B cell (primary cell): ENCODE measurements at regions not wholly inside any gene's neighbourhood (a gene's known extent, or its start where the extent isn't known, plus 50 kb on each side); places are given as distances from the start of the nearest gene placed in this dataset.

Experiments
- ATAC-seq: fragments of 200-7000 bp; cut with Tn5 transposase; one replicate; pipeline ENCODE4 v1.10.0; 2021; ENCODE audit warnings: low read depth, mild to moderate bottlenecking, moderate number of reproducible peaks, moderate library complexity
- CTCF ChIA-PET: fragments of 350-600 bp; sonication (Branson Sonifier 250); formaldehyde crosslinking; loops from one replicate; lab custom pipeline; 2021; ENCODE audit warnings: antibody characterized with exemption, inconsistent platforms; lab: Charles Lee
- POLR2A ChIA-PET: fragments of 350-600 bp; sonication (Branson Sonifier 250); formaldehyde crosslinking; loops from one replicate; lab custom pipeline; 2021; ENCODE audit warnings: antibody characterized with exemption; lab: Charles Lee
- DNase-seq: peaks from one replicate; pipeline ENCODE4 v3.0.0; 2013
- H2AFZ ChIP-seq: 2 replicates; pipeline ENCODE4 v1.6.1; 2012; ENCODE audit warnings: mild to moderate bottlenecking, low read depth, low read length; ENCODE audit not compliant: insufficient read depth, poor library complexity, severe bottlenecking
- H3K27ac ChIP-seq, 2 donors: 1 replicate in 1 of 2; 2 replicates in 1 of 2; pipeline ENCODE4 v1.5.1; 2012 to 2013; ENCODE audit warnings: low read length in 2 of 2, mild to moderate bottlenecking in 2 of 2, moderate library complexity in 1 of 2
- H3K27me3 ChIP-seq, 4 experiments: fragments of 200-600 bp in 1 of 4; sonication (generic) in 1 of 4; replicated peaks in 1 of 4; 1 replicate in 2 of 4; 2 replicates in 2 of 4; pipeline versions ENCODE4 v1.6.1 to v1.7.0; 2013 to 2016; ENCODE audit warnings: low read length in 3 of 4, mild to moderate bottlenecking in 2 of 4, mixed read lengths in 1 of 4, moderate library complexity in 1 of 4; ENCODE audit not compliant: insufficient read depth in 4 of 4, control insufficient read depth in 3 of 4; ENCODE audit errors: control extremely low read depth in 1 of 4
- H3K36me3 ChIP-seq, 2 experiments: replicated peaks in 1 of 2; 1 replicate in 1 of 2; 2 replicates in 1 of 2; pipeline versions ENCODE4 v1.6.1 to v1.7.1; 2013; ENCODE audit warnings: low read length in 1 of 2; ENCODE audit not compliant: insufficient read depth in 2 of 2, control insufficient read depth in 1 of 2; ENCODE audit errors: control extremely low read depth in 1 of 2, extremely low read depth in 1 of 2
- H3K4me1 ChIP-seq, 2 donors: fragments of 200-600 bp in 1 of 2; sonication (generic) in 1 of 2; 1 replicate in 1 of 2; 2 replicates in 1 of 2; pipeline versions ENCODE4 v1.5.1 to v1.6.1; 2013 to 2017; ENCODE audit warnings: low read length in 2 of 2; ENCODE audit not compliant: control insufficient read depth in 2 of 2, insufficient read depth in 2 of 2
- H3K4me2 ChIP-seq: replicated peaks from 2 replicates; pipeline ENCODE3; 2012; ENCODE audit warnings: mild to moderate bottlenecking, low read depth, low read length; ENCODE audit not compliant: poor library complexity, severe bottlenecking
- H3K4me3 ChIP-seq, 5 experiments: fragments of 200-600 bp in 1 of 5; sonication (generic) in 1 of 5; 1 replicate in 3 of 5; 2 replicates in 2 of 5; pipeline versions ENCODE4 v1.5.1 to v1.7.0; 2011 to 2016; ENCODE audit warnings: low read length in 4 of 5, mild to moderate bottlenecking in 4 of 5, low read depth in 2 of 5, control low read depth in 1 of 5, moderate library complexity in 1 of 5; ENCODE audit not compliant: insufficient read depth in 1 of 5; ENCODE audit errors: control extremely low read depth in 1 of 5, extremely low read depth in 1 of 5
- H3K79me2 ChIP-seq: fragments of 200-600 bp; sonication (generic); one replicate; pipeline ENCODE4 v1.6.0; 2016; ENCODE audit warnings: low read length; ENCODE audit not compliant: control insufficient read depth, insufficient read depth
- H3K9ac ChIP-seq: fragments of 200-600 bp; sonication (generic); 2 replicates; pipeline ENCODE4 v1.6.1; 2017; ENCODE audit warnings: mild to moderate bottlenecking, low read length, moderate library complexity
- H3K9me3 ChIP-seq, 3 donors: one replicate each; pipeline versions ENCODE4 v1.6.1 to v1.7.1; 2013; ENCODE audit warnings: low read length in 2 of 3; ENCODE audit not compliant: control insufficient read depth in 2 of 3, insufficient read depth in 1 of 3; ENCODE audit errors: control extremely low read depth in 1 of 3
- H4K20me1 ChIP-seq: 2 replicates; pipeline ENCODE4 v1.6.0; 2012; ENCODE audit warnings: mild to moderate bottlenecking, low read length; ENCODE audit not compliant: insufficient read depth, control insufficient read depth, poor library complexity, severe bottlenecking
- H3K27ac Mint-ChIP-seq: one replicate; pipeline ENCODE4 v1.8.0; 2021; ENCODE audit warnings: mixed read lengths
- H3K27me3 Mint-ChIP-seq: one replicate; pipeline ENCODE4 v1.8.0; 2021; ENCODE audit warnings: mixed read lengths
- H3K4me1 Mint-ChIP-seq: one replicate; pipeline ENCODE4 v1.8.0; 2021; ENCODE audit warnings: mixed read lengths
- H3K4me3 Mint-ChIP-seq: one replicate; pipeline ENCODE4 v1.8.0; 2021; ENCODE audit warnings: mixed read lengths
- H3K9me3 Mint-ChIP-seq: one replicate; pipeline ENCODE4 v1.8.0; 2022; ENCODE audit warnings: mixed read lengths; ENCODE audit not compliant: insufficient read depth
- CTCF ChIP-seq: fragments of 200-600 bp; IDR thresholded peaks from one replicate; pipeline ENCODE4 v1.8.0; 2022; ENCODE audit warnings: antibody characterized with exemption, mild to moderate bottlenecking
- EZH2 ChIP-seq: IDR thresholded peaks from 2 replicates; pipeline ENCODE4 v1.6.1; 2012; ENCODE audit warnings: borderline replicate concordance, low read depth, mild to moderate bottlenecking, moderate library complexity, low read length; ENCODE audit not compliant: insufficient read depth, poor library complexity, severe bottlenecking
- WGBS: methylation state at CpG from one replicate; pipeline ENCODE4 v1.1.5; 2013; ENCODE audit warnings: missing lambda C conversion rate; ENCODE audit not compliant: insufficient coverage; 5-methylcytosine and 5-hydroxymethylcytosine counted together
- intact Hi-C: fragments of 100-400 bp; cut with micrococcal nuclease; formaldehyde crosslinking; loops from one replicate; pipeline ENCODE4 v1.10.0; 2022

- no peak for ATAC-seq
- no peak for DNase-seq
- WGBS = no CpG with 5 or more reads among the region's 2 CpGs
- no peak overlapping the region for H3K4me2 ChIP-seq
- no peaks in the 10 kb centered on the region for H3K27me3 ChIP-seq
- ChIA-PET POLR2A (no interaction called here), CTCF (interaction anchor here (2.8 kb wide), 1 partner anchor 11 kb away, joined by 14 read pairs; no protein-coding TSS in a partner anchor)
- no peaks in the 10 kb centered on the region for H4K20me1 ChIP-seq
- intact Hi-C loops = no loop called here
- no peak overlapping the region for H3K27ac ChIP-seq
- H3K9me3 Mint-ChIP-seq = peaks cover 3% of the 10 kb centered on the region
- no peaks in the 10 kb centered on the region for H3K79me2 ChIP-seq
- H3K27me3 Mint-ChIP-seq = no peaks in the 10 kb centered on the region
- no peak overlapping the region for H3K27ac Mint-ChIP-seq
- no peak for TF ChIP-seq EZH2
- no peak for TF ChIP-seq CTCF
- no peak overlapping the region for H3K4me3 Mint-ChIP-seq
- H2AFZ ChIP-seq = no peak overlapping the region
- no peak overlapping the region for H3K9ac ChIP-seq
- H3K36me3 ChIP-seq = peaks cover 0 to 6% of the 10 kb centered on the region in 2 experiments
- H3K4me1 Mint-ChIP-seq = no peaks in the 10 kb centered on the region
- no peak overlapping the region for H3K4me3 ChIP-seq
- no peaks in the 10 kb centered on the region for H3K4me1 ChIP-seq
- peaks cover 0 to 3% (median 0%) of the 10 kb centered on the region in 3 donors for H3K9me3 ChIP-seq
Observed at GRCh38 chr4:123090886-123091285, 168.5 kb upstream of the NUDT6 start.

GRCh38 chr4:123092586-123092985 lies 170.2 kb upstream of the NUDT6 start:
- CTCF ChIA-PET = interaction anchor here (2.8 kb wide), 1 partner anchor 10 kb away, joined by 14 read pairs; no protein-coding TSS in a partner anchor
- no peaks in the 10 kb centered on the region for H4K20me1 ChIP-seq

More at GRCh38 chr4:123092586-123092985, 170.2 kb upstream of the NUDT6 start:
- Histone ChIP-seq H3K4me1 (no peaks in the 10 kb centered on the region), H3K9me3 (peaks cover 0 to 3% (median 0%) of the 10 kb centered on the region in 3 donors), H2AFZ (no peak overlapping the region), H3K9ac (no peak overlapping the region), H3K27me3 (no peaks in the 10 kb centered on the region), H3K4me3 (no peak overlapping the region), H3K79me2 (no peaks in the 10 kb centered on the region), H3K4me2 (no peak overlapping the region), H3K36me3 (peaks cover 0 to 6% of the 10 kb centered on the region in 2 experiments), H3K27ac (no peak overlapping the region)
- Mint-ChIP-seq H3K4me3 (no peak overlapping the region), H3K27ac (no peak overlapping the region), H3K27me3 (no peaks in the 10 kb centered on the region), H3K9me3 (no peaks in the 10 kb centered on the region), H3K4me1 (no peaks in the 10 kb centered on the region)
- intact Hi-C loops = no loop called here
- no peak for ATAC-seq
- WGBS = 100% methylated on average over 1 of the region's 1 CpG
- TF ChIP-seq EZH2 (no peak), CTCF (no peak)
- POLR2A ChIA-PET = no interaction called here
- no peak for DNase-seq
